Body of pancreas (tissue), 4 donors: ENCODE measurements at regions not wholly inside any gene's neighbourhood (a gene's known extent, or its start where the extent isn't known, plus 50 kb on each side); places are given as distances from the start of the nearest gene placed in this dataset.

Experiments
- POLR2A ChIP-seq, 3 donors: fragments of 450-650 bp; IDR thresholded peaks; one replicate each; pipeline ENCODE4 v1.6.1; 2016; ENCODE audit warnings: antibody characterized with exemption in 3 of 3, mild to moderate bottlenecking in 2 of 3
- TF ChIP-seq, protein P1 (sequence below), 7 experiments: fragments of 450-650 bp in 4 of 7; fragments of 200-600 bp in 3 of 7; sonication (generic) in 3 of 7; IDR thresholded peaks; one replicate each; pipeline ENCODE4 v1.5.1; 2016 to 2019; ENCODE audit warnings: antibody characterized with exemption in 7 of 7

DNA sequence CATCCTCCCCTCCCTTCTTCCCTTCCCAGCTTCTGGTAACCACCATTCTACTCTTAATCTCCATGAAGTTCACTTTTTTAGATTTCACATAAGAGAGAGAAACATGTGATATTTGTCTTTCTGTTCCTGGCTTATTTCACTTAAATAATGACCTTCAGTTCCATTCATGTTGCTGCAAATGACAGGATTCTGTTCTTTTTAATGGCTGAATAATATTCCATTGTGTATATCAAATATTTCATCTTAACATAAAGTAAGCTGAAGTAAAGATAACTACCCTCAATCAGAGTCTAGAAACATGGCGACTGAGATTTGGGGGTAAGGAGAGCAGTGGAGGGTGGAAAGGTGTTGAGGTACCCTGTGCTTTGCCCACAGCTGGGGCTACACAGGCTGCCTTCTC, 68.9 kb downstream of the RHOU start:
- TF ChIP-seq, protein P1, sequence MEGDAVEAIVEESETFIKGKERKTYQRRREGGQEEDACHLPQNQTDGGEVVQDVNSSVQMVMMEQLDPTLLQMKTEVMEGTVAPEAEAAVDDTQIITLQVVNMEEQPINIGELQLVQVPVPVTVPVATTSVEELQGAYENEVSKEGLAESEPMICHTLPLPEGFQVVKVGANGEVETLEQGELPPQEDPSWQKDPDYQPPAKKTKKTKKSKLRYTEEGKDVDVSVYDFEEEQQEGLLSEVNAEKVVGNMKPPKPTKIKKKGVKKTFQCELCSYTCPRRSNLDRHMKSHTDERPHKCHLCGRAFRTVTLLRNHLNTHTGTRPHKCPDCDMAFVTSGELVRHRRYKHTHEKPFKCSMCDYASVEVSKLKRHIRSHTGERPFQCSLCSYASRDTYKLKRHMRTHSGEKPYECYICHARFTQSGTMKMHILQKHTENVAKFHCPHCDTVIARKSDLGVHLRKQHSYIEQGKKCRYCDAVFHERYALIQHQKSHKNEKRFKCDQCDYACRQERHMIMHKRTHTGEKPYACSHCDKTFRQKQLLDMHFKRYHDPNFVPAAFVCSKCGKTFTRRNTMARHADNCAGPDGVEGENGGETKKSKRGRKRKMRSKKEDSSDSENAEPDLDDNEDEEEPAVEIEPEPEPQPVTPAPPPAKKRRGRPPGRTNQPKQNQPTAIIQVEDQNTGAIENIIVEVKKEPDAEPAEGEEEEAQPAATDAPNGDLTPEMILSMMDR (IDR thresholded peaks at IDR 0.05): no peak
- TF ChIP-seq POLR2A (IDR thresholded peaks at IDR 0.05): no peak
